ENCODE measurements at regions not wholly inside any gene's neighbourhood (a gene's known extent, or its start where the extent isn't known, plus 50 kb on each side); places are given as distances from the start of the nearest gene placed in this dataset.

- DNase-seq (ENCODE audit: low read depth in 1 of 2, low spot score in 1 of 2), result no peak
- H3K27ac ChIP-seq (replicated peaks), result no peak overlapping the region
Observed at GRCh38 chr6:14288910-14289309, 171.3 kb downstream of the CD83 start.

GRCh38 chr6:14290041-14290771, 172.6 kb downstream of the CD83 start:
- no peaks in the 10 kb centered on the region for H3K27me3 ChIP-seq (ENCODE audit: insufficient read depth, poor library complexity, severe bottlenecking)
- no peak for DNase-seq (ENCODE audit: low read depth in 1 of 2, low spot score in 1 of 2)
- TF ChIP-seq GABPA (IDR thresholded peaks at IDR 0.05; ENCODE audit: low read depth) (no peak), REST (IDR thresholded peaks at IDR 0.05; ENCODE audit: insufficient replicate concordance, low read depth) (no peak), CTCF (IDR thresholded peaks at IDR 0.05; ENCODE audit: insufficient read depth, low read length) (no peak), SPI1 (IDR thresholded peaks at IDR 0.05; ENCODE audit: borderline replicate concordance, low read depth) (no peak), POLR2AphosphoS5 (IDR thresholded peaks at IDR 0.05; ENCODE audit: low read depth) (no peak)
- H3K27ac ChIP-seq (replicated peaks), result no peak overlapping the region
- H3K4me3 ChIP-seq (replicated peaks; ENCODE audit: insufficient read depth, low read length), result no peak overlapping the region

More at GRCh38 chr6:14288910-14289309, 171.3 kb downstream of the CD83 start:
- no peak overlapping the region for H3K4me3 ChIP-seq (replicated peaks; ENCODE audit: insufficient read depth, low read length)
- no peaks in the 10 kb centered on the region for H3K27me3 ChIP-seq (ENCODE audit: insufficient read depth, poor library complexity, severe bottlenecking)
- TF ChIP-seq CTCF (IDR thresholded peaks at IDR 0.05; ENCODE audit: insufficient read depth, low read length) (no peak), REST (IDR thresholded peaks at IDR 0.05; ENCODE audit: insufficient replicate concordance, low read depth) (no peak), SPI1 (IDR thresholded peaks at IDR 0.05; ENCODE audit: borderline replicate concordance, low read depth) (no peak), POLR2AphosphoS5 (IDR thresholded peaks at IDR 0.05; ENCODE audit: low read depth) (no peak), GABPA (IDR thresholded peaks at IDR 0.05; ENCODE audit: low read depth) (no peak)

DNA sequence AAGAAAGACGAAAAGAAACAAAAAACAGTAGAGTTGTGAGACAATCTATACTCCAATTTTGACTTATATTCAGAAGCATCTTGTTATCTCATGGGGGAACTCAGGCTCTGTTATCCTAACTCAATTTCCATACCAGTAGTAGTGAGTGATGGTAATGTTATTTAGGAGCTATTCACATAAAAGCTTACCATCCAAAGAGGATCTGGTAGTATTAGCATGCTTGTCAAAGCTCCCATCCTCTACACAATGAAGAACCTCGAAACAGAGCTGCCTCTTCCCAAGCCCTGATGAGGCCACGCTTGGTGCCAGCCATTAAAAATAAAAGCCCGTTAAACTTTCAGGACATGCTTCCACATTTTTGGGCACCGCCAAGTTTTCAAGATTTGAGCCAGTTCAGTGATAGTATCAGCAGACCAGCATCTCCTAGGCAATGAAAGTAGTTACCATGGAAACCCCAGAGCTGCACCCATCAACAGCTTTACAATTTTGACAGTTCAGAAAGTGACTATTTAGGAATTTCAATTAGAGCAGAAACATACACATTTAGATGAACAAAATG, 173.3 kb downstream of the CD83 start:
- H3K4me3 ChIP-seq (replicated peaks; ENCODE audit: insufficient read depth, low read length), result no peak overlapping the region
- no peak overlapping the region for H3K27ac ChIP-seq (replicated peaks)
- no peak for DNase-seq (ENCODE audit: low read depth in 1 of 2, low spot score in 1 of 2)
- no peaks in the 10 kb centered on the region for H3K27me3 ChIP-seq (ENCODE audit: insufficient read depth, poor library complexity, severe bottlenecking)
- TF ChIP-seq POLR2AphosphoS5 (IDR thresholded peaks at IDR 0.05; ENCODE audit: low read depth), result no peak
- TF ChIP-seq CTCF (IDR thresholded peaks at IDR 0.05; ENCODE audit: insufficient read depth, low read length), result no peak
- TF ChIP-seq GABPA (IDR thresholded peaks at IDR 0.05; ENCODE audit: low read depth), result no peak
- TF ChIP-seq SPI1 (IDR thresholded peaks at IDR 0.05; ENCODE audit: borderline replicate concordance, low read depth), result no peak
- TF ChIP-seq REST (IDR thresholded peaks at IDR 0.05; ENCODE audit: insufficient replicate concordance, low read depth), result no peak

All from HL-60 (cell line).